ENCODE measurements at regions not wholly inside any gene's neighbourhood (a gene's known extent, or its start where the extent isn't known, plus 50 kb on each side); places are given as distances from the start of the nearest gene placed in this dataset.

DNA sequence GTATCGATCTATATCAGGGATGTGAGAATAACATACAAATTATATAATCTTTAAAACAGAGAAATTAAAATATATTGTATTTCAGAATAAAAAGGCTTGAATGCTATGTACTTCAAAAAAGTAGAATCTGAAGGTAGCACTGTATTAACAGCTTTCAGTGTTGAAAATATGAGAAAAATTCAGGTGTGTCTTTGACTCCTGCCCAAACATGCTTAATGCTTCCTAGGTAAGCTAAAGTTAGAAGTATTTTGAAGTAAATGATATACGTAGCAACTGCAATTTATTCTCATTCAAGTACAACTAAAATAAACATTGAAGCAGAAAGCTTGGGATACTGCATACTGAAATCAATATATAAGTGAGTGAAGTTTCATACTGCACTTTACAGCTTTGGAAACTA, 1082.0 kb upstream of the ACVR2A start:
- POLR2A ChIA-PET, result no interaction called here
- TF ChIP-seq, protein P1, sequence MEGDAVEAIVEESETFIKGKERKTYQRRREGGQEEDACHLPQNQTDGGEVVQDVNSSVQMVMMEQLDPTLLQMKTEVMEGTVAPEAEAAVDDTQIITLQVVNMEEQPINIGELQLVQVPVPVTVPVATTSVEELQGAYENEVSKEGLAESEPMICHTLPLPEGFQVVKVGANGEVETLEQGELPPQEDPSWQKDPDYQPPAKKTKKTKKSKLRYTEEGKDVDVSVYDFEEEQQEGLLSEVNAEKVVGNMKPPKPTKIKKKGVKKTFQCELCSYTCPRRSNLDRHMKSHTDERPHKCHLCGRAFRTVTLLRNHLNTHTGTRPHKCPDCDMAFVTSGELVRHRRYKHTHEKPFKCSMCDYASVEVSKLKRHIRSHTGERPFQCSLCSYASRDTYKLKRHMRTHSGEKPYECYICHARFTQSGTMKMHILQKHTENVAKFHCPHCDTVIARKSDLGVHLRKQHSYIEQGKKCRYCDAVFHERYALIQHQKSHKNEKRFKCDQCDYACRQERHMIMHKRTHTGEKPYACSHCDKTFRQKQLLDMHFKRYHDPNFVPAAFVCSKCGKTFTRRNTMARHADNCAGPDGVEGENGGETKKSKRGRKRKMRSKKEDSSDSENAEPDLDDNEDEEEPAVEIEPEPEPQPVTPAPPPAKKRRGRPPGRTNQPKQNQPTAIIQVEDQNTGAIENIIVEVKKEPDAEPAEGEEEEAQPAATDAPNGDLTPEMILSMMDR (IDR thresholded peaks at IDR 0.05; ENCODE audit: control extremely low read depth, extremely low read depth, low read depth, missing control alignments), result no peak
- no peak for DNase-seq (ENCODE audit: extremely low spot score)
- CTCF ChIA-PET, result no interaction called here

DNA sequence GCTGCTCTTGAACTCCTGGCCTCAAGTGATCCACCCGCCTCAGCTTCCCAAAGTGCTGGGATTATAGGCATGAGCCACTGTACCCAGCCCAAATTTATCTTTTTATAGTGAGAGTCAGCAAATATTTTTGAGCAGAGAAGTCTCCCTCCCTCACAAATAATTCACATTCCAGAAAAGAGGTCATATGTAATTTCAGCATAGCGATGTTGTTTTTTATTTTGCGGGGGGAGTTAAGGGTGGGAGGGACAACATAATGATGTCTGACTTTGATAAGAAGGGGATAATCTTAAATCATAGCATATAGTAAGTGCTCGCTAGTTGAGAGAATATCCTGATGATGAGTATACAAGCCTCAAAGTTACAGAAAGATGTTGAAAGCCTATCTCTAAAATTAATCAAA, 1090.2 kb upstream of the ACVR2A start:
- POLR2A ChIA-PET, result no interaction called here
- TF ChIP-seq, protein P1 (IDR thresholded peaks at IDR 0.05; ENCODE audit: control extremely low read depth, extremely low read depth, low read depth, missing control alignments), result no peak
- CTCF ChIA-PET, result no interaction called here
- DNase-seq (ENCODE audit: extremely low spot score), result no peak

DNA sequence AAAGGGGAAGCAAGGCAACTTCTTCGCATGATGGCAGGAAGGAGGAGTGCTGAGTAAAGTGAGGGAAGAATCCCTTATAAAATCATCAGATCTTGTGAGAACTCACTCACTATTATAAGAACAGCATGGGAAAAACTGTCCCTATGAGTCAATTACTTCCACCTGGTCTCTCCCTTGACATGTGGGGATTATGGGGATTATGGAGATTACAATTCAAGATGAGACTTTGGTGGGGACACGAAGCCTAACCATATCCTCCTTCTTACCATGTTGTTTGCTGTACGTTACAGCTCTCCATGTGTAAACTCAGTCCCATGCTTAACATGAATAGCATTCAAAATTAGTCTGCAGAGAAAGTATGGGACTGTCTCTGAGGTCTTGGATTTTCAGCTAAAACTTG, 1096.8 kb upstream of the ACVR2A start:
- DNase-seq (ENCODE audit: extremely low spot score), result no peak
- TF ChIP-seq, protein P1 (IDR thresholded peaks at IDR 0.05; ENCODE audit: control extremely low read depth, extremely low read depth, low read depth, missing control alignments), result no peak
- CTCF ChIA-PET, result interaction anchor here (1.6 kb wide), 1 partner anchor 8 kb away, joined by 4 read pairs; no protein-coding TSS in a partner anchor
- POLR2A ChIA-PET, result no interaction called here

DNA sequence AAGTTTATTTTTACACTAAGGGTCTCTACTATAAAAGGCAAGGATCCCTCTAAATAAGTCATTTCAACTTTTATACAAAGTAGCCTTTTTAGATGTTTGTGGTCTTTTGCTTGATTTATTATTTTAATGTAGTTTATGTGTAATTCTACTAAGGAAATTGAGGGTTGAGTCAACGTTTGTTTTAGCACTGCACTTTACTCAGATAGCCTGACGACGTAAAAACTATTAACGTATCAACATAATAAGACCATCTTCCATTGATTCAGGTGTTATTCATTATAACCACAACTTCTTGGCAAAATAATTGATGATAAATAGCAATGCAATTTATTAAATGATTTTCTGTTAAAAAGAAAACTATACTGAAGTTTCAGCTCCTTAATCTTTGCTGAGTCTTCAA, 1103.6 kb upstream of the ACVR2A start:
- no peak for DNase-seq (ENCODE audit: extremely low spot score)
- ChIA-PET CTCF (no interaction called here), POLR2A (no interaction called here)
- TF ChIP-seq, protein P1 (IDR thresholded peaks at IDR 0.05; ENCODE audit: control extremely low read depth, extremely low read depth, low read depth, missing control alignments), result no peak

DNA sequence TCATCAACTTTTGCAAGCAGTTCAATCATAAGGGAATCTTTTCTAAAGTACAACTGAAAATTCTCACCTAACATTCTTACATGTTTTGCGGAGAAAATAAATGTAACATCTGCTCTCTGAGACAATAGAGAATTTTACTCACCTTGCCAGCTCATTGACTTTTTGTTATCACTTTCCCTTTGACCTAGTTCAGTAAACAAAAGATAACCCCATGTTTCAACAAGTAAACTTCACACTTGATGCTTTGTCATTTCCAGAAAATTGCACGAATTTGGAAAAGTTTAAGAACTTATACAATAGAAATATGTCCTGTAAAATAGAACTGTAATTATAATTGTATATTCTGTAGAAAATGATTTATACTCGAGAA, 1110.0 kb upstream of the ACVR2A start:
- CTCF ChIA-PET, result interaction anchor here (1.5 kb wide), 1 partner anchor 1177 kb away, joined by 8 read pairs; no protein-coding TSS in a partner anchor
- POLR2A ChIA-PET, result no interaction called here
- TF ChIP-seq, protein P1 (IDR thresholded peaks at IDR 0.05; ENCODE audit: control extremely low read depth, extremely low read depth, low read depth, missing control alignments), result no peak
- DNase-seq (ENCODE audit: extremely low spot score), result no peak

DNA sequence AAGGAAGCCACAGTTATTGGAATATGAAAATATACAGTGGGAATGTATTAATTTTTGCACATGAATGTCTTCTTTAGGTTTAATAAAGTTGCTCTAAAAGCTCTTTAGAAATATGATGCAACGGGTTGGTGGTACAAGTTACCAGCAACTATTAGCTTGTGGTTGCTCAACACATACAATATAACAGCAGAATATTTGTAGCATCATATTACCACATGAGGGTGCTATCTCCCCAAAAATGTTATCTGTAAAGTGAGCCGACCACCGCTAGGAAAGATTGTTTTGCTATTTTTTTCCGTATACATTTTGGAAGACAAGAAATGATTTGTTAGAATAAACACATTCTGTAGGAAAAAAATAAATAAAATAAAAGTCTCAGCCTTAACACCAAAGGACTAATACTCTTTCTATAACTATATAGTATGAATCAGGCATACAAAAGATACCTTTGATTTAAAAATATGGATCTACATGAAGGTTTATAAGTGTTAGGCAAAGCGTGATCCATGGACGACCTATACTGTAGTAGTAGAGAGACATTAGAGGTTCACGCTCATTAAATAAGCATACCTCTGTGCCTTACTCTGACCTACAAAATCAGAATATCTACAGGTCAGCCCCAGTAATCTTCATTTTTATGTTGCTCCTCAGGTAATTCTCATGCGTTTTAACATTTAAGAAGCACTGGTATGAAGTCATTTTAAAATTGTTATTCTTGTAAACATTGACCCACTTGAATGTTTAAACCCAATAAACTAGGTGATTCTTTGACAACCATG, 1110.6 kb upstream of the ACVR2A start:
- POLR2A ChIA-PET, result no interaction called here
- DNase-seq (ENCODE audit: extremely low spot score), result peak; percentile 8
- TF ChIP-seq, protein P1 (IDR thresholded peaks at IDR 0.05; ENCODE audit: control extremely low read depth, extremely low read depth, low read depth, missing control alignments), result peak; percentile 33
- CTCF ChIA-PET, result interaction anchor here (0.8 to 1.5 kb wide), 4 partner anchors 11 to 1177 kb away, joined by 3 to 8 read pairs (median 4); no protein-coding TSS in a partner anchor
